ENCODE measurements at regions not wholly inside any gene's neighbourhood (a gene's known extent, or its start where the extent isn't known, plus 50 kb on each side); places are given as distances from the start of the nearest gene placed in this dataset.

DNA sequence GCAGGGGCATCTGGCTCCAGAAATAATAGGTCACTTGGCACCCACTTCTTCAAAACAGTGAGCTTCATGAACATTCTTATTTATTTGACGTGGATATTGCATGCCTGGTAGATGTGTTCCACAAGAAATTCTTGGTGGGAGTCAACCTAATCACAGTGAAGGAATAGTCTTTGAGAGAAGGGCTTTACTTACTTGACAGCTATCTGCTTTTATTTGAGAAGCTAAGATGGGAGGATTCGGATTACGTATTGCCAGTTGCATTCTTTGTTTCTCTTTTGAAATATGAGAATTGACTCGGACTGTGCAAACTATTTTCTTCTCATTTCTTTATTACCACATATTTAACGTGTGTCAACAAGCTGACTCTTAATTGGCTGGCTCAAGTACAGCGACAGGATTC is 117.2 kb downstream of the FASLG start:
- no peak overlapping the region for H3K4me3 ChIP-seq
- no peaks in the 10 kb centered on the region for H3K4me1 ChIP-seq
- ATAC-seq (no peak), DNase-seq (no peak)
- H3K27me3 ChIP-seq, result no peaks in the 10 kb centered on the region
- no peaks in the 10 kb centered on the region for H3K9me3 ChIP-seq
- TF ChIP-seq, protein P1, sequence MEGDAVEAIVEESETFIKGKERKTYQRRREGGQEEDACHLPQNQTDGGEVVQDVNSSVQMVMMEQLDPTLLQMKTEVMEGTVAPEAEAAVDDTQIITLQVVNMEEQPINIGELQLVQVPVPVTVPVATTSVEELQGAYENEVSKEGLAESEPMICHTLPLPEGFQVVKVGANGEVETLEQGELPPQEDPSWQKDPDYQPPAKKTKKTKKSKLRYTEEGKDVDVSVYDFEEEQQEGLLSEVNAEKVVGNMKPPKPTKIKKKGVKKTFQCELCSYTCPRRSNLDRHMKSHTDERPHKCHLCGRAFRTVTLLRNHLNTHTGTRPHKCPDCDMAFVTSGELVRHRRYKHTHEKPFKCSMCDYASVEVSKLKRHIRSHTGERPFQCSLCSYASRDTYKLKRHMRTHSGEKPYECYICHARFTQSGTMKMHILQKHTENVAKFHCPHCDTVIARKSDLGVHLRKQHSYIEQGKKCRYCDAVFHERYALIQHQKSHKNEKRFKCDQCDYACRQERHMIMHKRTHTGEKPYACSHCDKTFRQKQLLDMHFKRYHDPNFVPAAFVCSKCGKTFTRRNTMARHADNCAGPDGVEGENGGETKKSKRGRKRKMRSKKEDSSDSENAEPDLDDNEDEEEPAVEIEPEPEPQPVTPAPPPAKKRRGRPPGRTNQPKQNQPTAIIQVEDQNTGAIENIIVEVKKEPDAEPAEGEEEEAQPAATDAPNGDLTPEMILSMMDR (IDR thresholded peaks at IDR 0.05), result no peak
- H3K27ac ChIP-seq, result peak overlapping the region; percentile 76
- intact Hi-C loops (cut with DNase I), result no loop called here
- H3K36me3 ChIP-seq, result no peaks in the 10 kb centered on the region

- H3K4me1 ChIP-seq, result no peaks in the 10 kb centered on the region
- TF ChIP-seq, protein P1 (IDR thresholded peaks at IDR 0.05), result no peak
- H3K27ac ChIP-seq, result no peak overlapping the region
- no peaks in the 10 kb centered on the region for H3K36me3 ChIP-seq
- intact Hi-C loops (cut with DNase I), result no loop called here
- ATAC-seq (no peak), DNase-seq (no peak)
- no peaks in the 10 kb centered on the region for H3K27me3 ChIP-seq
- H3K4me3 ChIP-seq, result no peak overlapping the region
- no peaks in the 10 kb centered on the region for H3K9me3 ChIP-seq
Observed at GRCh38 chr1:172777767-172778166, 118.9 kb downstream of the FASLG start.

DNA sequence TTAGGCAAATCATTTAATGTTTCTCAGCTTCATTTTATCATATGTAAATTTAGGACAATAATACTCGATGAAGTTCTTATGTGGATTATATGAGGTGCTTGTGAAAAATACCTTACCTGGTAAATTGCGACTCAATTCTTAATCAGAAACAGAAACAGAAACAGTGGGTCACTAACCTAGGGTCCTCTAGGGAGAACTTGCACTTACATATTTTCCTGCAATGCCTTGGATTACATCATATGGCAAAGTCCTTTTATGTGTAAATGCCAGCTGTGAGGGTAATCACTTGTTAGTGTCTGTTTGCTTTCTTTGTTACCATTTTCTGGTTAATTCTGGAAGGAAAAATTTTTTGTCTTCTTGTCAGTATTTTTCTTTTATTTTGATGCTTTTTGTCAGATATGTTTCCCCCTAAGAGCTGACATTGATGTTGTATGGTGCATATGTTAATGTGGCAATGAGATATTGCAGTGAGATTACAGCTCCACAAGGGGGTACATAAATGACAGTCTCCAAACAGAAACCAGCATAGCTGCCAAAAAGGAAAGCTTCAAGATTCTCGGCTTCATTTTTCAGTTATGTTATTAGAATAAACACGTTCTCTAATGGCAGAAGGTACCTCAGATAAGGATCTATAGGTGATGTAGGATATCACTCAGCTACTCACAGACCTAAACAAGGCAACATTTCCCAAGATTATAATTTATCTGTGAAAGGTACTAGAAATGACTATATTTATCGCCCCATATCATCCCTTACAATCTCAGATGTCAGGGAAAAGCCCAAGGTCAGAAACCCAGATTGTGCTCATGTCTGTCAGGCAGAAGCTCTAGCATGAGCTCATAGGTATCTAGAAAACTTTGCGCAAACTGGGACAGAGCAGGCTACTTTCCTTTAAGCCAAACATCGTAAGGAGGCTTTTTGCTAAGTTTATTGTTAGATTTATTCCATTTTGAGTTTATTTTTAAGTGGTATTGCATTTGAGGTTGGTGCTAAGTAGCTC is 119.9 kb downstream of the FASLG start:
- TF ChIP-seq, protein P1 (IDR thresholded peaks at IDR 0.05), result peak; percentile 19
- H3K36me3 ChIP-seq, result no peaks in the 10 kb centered on the region
- no peaks in the 10 kb centered on the region for H3K4me1 ChIP-seq
- DNase-seq (no peak), ATAC-seq (peak; percentile 21)
- no peaks in the 10 kb centered on the region for H3K27me3 ChIP-seq
- H3K9me3 ChIP-seq, result no peaks in the 10 kb centered on the region
- intact Hi-C loops (cut with DNase I), result no loop called here
- H3K4me3 ChIP-seq, result no peak overlapping the region
- peak overlapping the region; percentile 25 for H3K27ac ChIP-seq

- H3K27ac ChIP-seq, result peak overlapping the region; percentile 25
- no peak overlapping the region for H3K4me3 ChIP-seq
- DNase-seq (no peak), ATAC-seq (no peak)
- TF ChIP-seq, protein P1 (IDR thresholded peaks at IDR 0.05), result no peak
- no peaks in the 10 kb centered on the region for H3K27me3 ChIP-seq
- H3K36me3 ChIP-seq, result no peaks in the 10 kb centered on the region
- intact Hi-C loops (cut with DNase I), result no loop called here
- no peaks in the 10 kb centered on the region for H3K4me1 ChIP-seq
- no peaks in the 10 kb centered on the region for H3K9me3 ChIP-seq
Observed at GRCh38 chr1:172779491-172779890, 120.6 kb downstream of the FASLG start.

DNA sequence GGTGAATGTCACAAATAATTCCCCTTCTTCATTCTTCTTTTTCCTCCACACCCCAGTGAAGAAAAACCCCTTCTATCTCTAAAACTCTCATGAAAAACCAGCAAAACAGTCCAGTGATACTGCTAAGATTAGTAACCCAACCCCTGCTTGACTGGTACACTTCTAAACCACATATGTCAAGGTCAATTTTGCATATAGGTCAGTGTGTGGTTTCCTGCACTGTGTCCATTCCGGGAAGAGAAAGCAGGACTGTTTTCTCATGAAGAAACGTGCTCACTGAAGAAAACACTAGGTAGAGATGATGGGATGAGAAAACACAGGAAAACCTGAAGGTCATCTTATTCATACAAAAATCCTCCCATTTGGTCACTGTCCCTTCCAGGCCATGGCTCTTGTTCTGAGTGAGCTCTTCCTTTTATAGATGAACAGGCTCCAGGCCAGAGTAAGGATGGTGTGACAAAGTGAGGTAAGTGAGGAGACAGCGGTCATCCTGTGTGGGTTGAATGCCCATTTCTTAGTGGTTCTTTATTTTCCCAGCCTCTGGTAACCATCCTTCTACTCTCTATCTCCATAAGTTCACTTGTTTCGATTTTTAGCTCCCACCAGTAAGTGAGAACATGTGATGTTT is 122.7 kb downstream of the FASLG start:
- intact Hi-C loops (cut with DNase I), result no loop called here
- Histone ChIP-seq H3K27me3 (no peaks in the 10 kb centered on the region), H3K27ac (no peak overlapping the region), H3K36me3 (no peaks in the 10 kb centered on the region), H3K4me3 (no peak overlapping the region), H3K9me3 (no peaks in the 10 kb centered on the region), H3K4me1 (no peaks in the 10 kb centered on the region)
- TF ChIP-seq, protein P1 (IDR thresholded peaks at IDR 0.05), result no peak
- DNase-seq (no peak), ATAC-seq (no peak)
